Smooth muscle cell (in vitro differentiated cells): ENCODE measurements at regions not wholly inside any gene's neighbourhood (a gene's known extent, or its start where the extent isn't known, plus 50 kb on each side); places are given as distances from the start of the nearest gene placed in this dataset.

Experiments used
- DNase-seq: peaks from one replicate; lab custom pipeline; 2025; ENCODE audit not compliant: unreplicated experiment; lab: John Stamatoyannopoulos, UW
- H2AFZ ChIP-seq: fragments of 200-600 bp; sonication (generic); 2 replicates; pipeline ENCODE4 v1.6.0; 2016; ENCODE audit warnings: antibody characterized with exemption, low read depth, mild to moderate bottlenecking
- H3F3A ChIP-seq: fragments of 200-600 bp; sonication (generic); 2 replicates; pipeline ENCODE4 v1.6.0; 2017; ENCODE audit warnings: antibody characterized with exemption, low read depth
- H3K27ac ChIP-seq: fragments of 200-600 bp; sonication (generic); 2 replicates; pipeline ENCODE4 v1.5.1; 2016; ENCODE audit warnings: low read depth, mild to moderate bottlenecking
- H3K27me3 ChIP-seq: fragments of 200-600 bp; sonication (generic); 2 replicates; pipeline ENCODE4 v1.6.1; 2016; ENCODE audit warnings: low read depth, mild to moderate bottlenecking
- H3K36me3 ChIP-seq: fragments of 200-600 bp; sonication (generic); 2 replicates; pipeline ENCODE4 v1.5.1; 2016; ENCODE audit warnings: low read depth
- H3K4me1 ChIP-seq: fragments of 200-600 bp; sonication (generic); 2 replicates; pipeline ENCODE4 v1.5.1; 2016; ENCODE audit warnings: low read depth
- H3K4me2 ChIP-seq: fragments of 200-600 bp; sonication (generic); 2 replicates; pipeline ENCODE4 v1.6.0; 2016; ENCODE audit warnings: mild to moderate bottlenecking
- H3K4me3 ChIP-seq: fragments of 200-600 bp; sonication (generic); 2 replicates; pipeline ENCODE4 v1.5.1; 2016; ENCODE audit warnings: mild to moderate bottlenecking
- H3K79me2 ChIP-seq: fragments of 200-600 bp; sonication (generic); 2 replicates; pipeline ENCODE4 v1.6.0; 2016; ENCODE audit warnings: low read depth, mild to moderate bottlenecking
- H3K9ac ChIP-seq: fragments of 200-600 bp; sonication (generic); 2 replicates; pipeline ENCODE4 v1.6.0; 2016; ENCODE audit warnings: low read depth
- H3K9me3 ChIP-seq: fragments of 200-600 bp; sonication (generic); replicated peaks from 2 replicates; pipeline ENCODE4 v1.5.1; 2016; ENCODE audit warnings: low read depth
- H4K20me1 ChIP-seq: fragments of 200-600 bp; sonication (generic); 2 replicates; pipeline ENCODE4 v1.6.0; 2016; ENCODE audit warnings: low read depth
- CTCF ChIP-seq: fragments of 200-600 bp; sonication (generic); IDR thresholded peaks from 2 replicates; pipeline ENCODE4 v1.5.1; 2017; ENCODE audit warnings: borderline replicate concordance, mild to moderate bottlenecking, antibody characterized with exemption; ENCODE audit not compliant: insufficient read depth, poor library complexity, severe bottlenecking
- WGBS: methylation state at CpG from one replicate; pipeline ENCODE4 v1.1.7; 2016; ENCODE audit warnings: low lambda C conversion rate; 5-methylcytosine and 5-hydroxymethylcytosine counted together

GRCh38 chr1:90155721-90156487 lies 161.0 kb downstream of the ZNF326 start:
- WGBS: 98% methylated on average over 2 of the region's 2 CpGs

GRCh38 chr1:90154711-90155110 lies 159.8 kb downstream of the ZNF326 start:
- Histone ChIP-seq H3K79me2 (no peaks in the 10 kb centered on the region), H3K4me2 (no peak overlapping the region), H2AFZ (no peak overlapping the region), H4K20me1 (no peaks in the 10 kb centered on the region), H3K36me3 (no peaks in the 10 kb centered on the region), H3K27ac (no peak overlapping the region), H3K27me3 (peaks cover 6% of the 10 kb centered on the region), H3F3A (no peaks in the 10 kb centered on the region), H3K4me1 (no peaks in the 10 kb centered on the region), H3K4me3 (no peak overlapping the region), H3K9me3 (no peaks in the 10 kb centered on the region), H3K9ac (no peak overlapping the region)
- TF ChIP-seq CTCF: no peak
- 68% methylated on average over 4 of the region's 4 CpGs for WGBS
- no peak for DNase-seq

More at GRCh38 chr1:90155721-90156487, 161.0 kb downstream of the ZNF326 start:
- Histone ChIP-seq H3K36me3 (no peaks in the 10 kb centered on the region), H3K4me3 (no peak overlapping the region), H3F3A (no peaks in the 10 kb centered on the region), H3K79me2 (no peaks in the 10 kb centered on the region), H3K9me3 (no peaks in the 10 kb centered on the region), H3K27me3 (peaks cover 8% of the 10 kb centered on the region), H4K20me1 (no peaks in the 10 kb centered on the region), H3K9ac (no peak overlapping the region), H3K4me1 (no peaks in the 10 kb centered on the region), H3K27ac (no peak overlapping the region), H3K4me2 (no peak overlapping the region), H2AFZ (no peak overlapping the region)
- no peak for TF ChIP-seq CTCF
- DNase-seq: no peak

GRCh38 chr1:90149101-90149500 lies 154.2 kb downstream of the ZNF326 start:
- H2AFZ ChIP-seq: no peak overlapping the region
- H3K4me2 ChIP-seq: no peak overlapping the region
- no peaks in the 10 kb centered on the region for H3K27me3 ChIP-seq
- no peaks in the 10 kb centered on the region for H3K36me3 ChIP-seq
- H3K9ac ChIP-seq: no peak overlapping the region
- WGBS: 74% methylated on average over 6 of the region's 6 CpGs
- H3K79me2 ChIP-seq: no peaks in the 10 kb centered on the region
- H3K27ac ChIP-seq: no peak overlapping the region
- H3F3A ChIP-seq: no peaks in the 10 kb centered on the region
- no peaks in the 10 kb centered on the region for H4K20me1 ChIP-seq
- no peaks in the 10 kb centered on the region for H3K4me1 ChIP-seq
- H3K4me3 ChIP-seq: no peak overlapping the region
- no peaks in the 10 kb centered on the region for H3K9me3 ChIP-seq
- TF ChIP-seq CTCF: no peak
- no peak for DNase-seq

GRCh38 chr1:90147093-90147492 lies 152.2 kb downstream of the ZNF326 start:
- DNase-seq: no peak
- H3F3A ChIP-seq: no peaks in the 10 kb centered on the region
- no peak overlapping the region for H3K9ac ChIP-seq
- no peaks in the 10 kb centered on the region for H3K79me2 ChIP-seq
- no peaks in the 10 kb centered on the region for H3K27me3 ChIP-seq
- no peak overlapping the region for H3K27ac ChIP-seq
- no peaks in the 10 kb centered on the region for H3K9me3 ChIP-seq
- H3K4me1 ChIP-seq: no peaks in the 10 kb centered on the region
- no peaks in the 10 kb centered on the region for H3K36me3 ChIP-seq
- no peak overlapping the region for H3K4me3 ChIP-seq
- TF ChIP-seq CTCF: no peak
- no peaks in the 10 kb centered on the region for H4K20me1 ChIP-seq
- no peak overlapping the region for H3K4me2 ChIP-seq
- no peak overlapping the region for H2AFZ ChIP-seq
